Heart left ventricle (tissue), 16 donors: ENCODE measurements at regions not wholly inside any gene's neighbourhood (a gene's known extent, or its start where the extent isn't known, plus 50 kb on each side); places are given as distances from the start of the nearest gene placed in this dataset.

Experiments used
- ATAC-seq, 4 donors: fragments of 200-7000 bp; cut with Tn5 transposase; one replicate each; pipeline ENCODE4 v1.9.1; 2020 to 2022; ENCODE audit warnings: moderate library complexity in 4 of 4, mild to moderate bottlenecking in 3 of 4, moderate number of reproducible peaks in 1 of 4
- DNase-seq, 5 donors: peaks; one replicate each; pipeline ENCODE4 v3.0.0-alpha.2; 2020
- H3K27ac ChIP-seq, 12 donors: fragments of 200-600 bp; sonication (generic) in 4 of 12; one replicate each; pipeline versions ENCODE4 v1.5.0 to v1.8.0; 2016 to 2022; ENCODE audit warnings: mild to moderate bottlenecking in 2 of 12
- H3K27me3 ChIP-seq, 9 donors: fragments of 200-600 bp; sonication (generic) in 2 of 9; one replicate each; pipeline versions ENCODE4 v1.5.1 to v1.8.0; 2016 to 2022; ENCODE audit warnings: mild to moderate bottlenecking in 3 of 9
- H3K36me3 ChIP-seq, 9 donors: fragments of 200-600 bp; sonication (generic) in 2 of 9; one replicate each; pipeline versions ENCODE4 v1.5.0 to v1.8.0; 2018 to 2022; ENCODE audit warnings: mild to moderate bottlenecking in 2 of 9
- H3K4me1 ChIP-seq, 12 donors: fragments of 200-600 bp; sonication (generic) in 4 of 12; one replicate each; pipeline versions ENCODE4 v1.5.0 to v1.8.0; 2016 to 2022; ENCODE audit warnings: mild to moderate bottlenecking in 3 of 12
- H3K4me3 ChIP-seq, 12 donors: fragments of 200-600 bp; sonication (generic) in 4 of 12; one replicate each; pipeline versions ENCODE4 v1.5.0 to v1.8.0; 2017 to 2022; ENCODE audit warnings: mild to moderate bottlenecking in 9 of 12, moderate library complexity in 4 of 12
- H3K9me3 ChIP-seq, 12 donors: fragments of 200-600 bp; sonication (generic) in 4 of 12; one replicate each; pipeline versions ENCODE4 v1.5.0 to v1.8.0; 2016 to 2022; ENCODE audit warnings: mild to moderate bottlenecking in 1 of 12
- POLR2A ChIP-seq, 2 donors: fragments of 450-650 bp; IDR thresholded peaks; one replicate each; pipeline ENCODE4 v1.6.1; 2017; ENCODE audit warnings: antibody characterized with exemption in 2 of 2, mild to moderate bottlenecking in 2 of 2, moderate library complexity in 2 of 2
- WGBS, 4 donors: extraction: QIAGEN DNeasy Blood & Tissue Kit in 2 of 4; methylation state at CpG; one replicate each; pipeline versions ENCODE4 v1.1.5 to v1.1.7; 2013 to 2018; 5-methylcytosine and 5-hydroxymethylcytosine counted together
- intact Hi-C, 10 donors: fragments of 100-400 bp; cut with DNase I; formaldehyde crosslinking; loops; one replicate each; pipeline versions ENCODE4 v1.11.1 to v1.14.2; 2022
- TF ChIP-seq, protein P1 (sequence below), 12 donors: fragments of 200-600 bp; sonication (generic) in 4 of 12; IDR thresholded peaks; one replicate each; pipeline versions ENCODE4 v1.5.0 to v1.8.0; 2018 to 2022; ENCODE audit warnings: antibody characterized with exemption in 12 of 12, mild to moderate bottlenecking in 5 of 12
- donor health status: ischemic (EF 13 %, LVEDD 7.1; RV severe dilation, severe dysfunction).
- donor health status: healthy with polysubstance abuse.
- donor health status: DM: no; HTN: yes; CAD: no.
- donor health status: DM: no; HTN: no; CAD: no.
- donor health status: ischemic (EF 25% LVEDD 6.9; RV normal size, moderate dysfunction).
- donor health status: ischemic (EF 25% LVEDD 5.7; RV mildly dilated, moderate dysfunction).
- donor health status: healthy.
- donor health status: DM: yes; HTN: yes; CAD: no.
- donor health status: ischemic (EF 35%, LVEDD 5.7; RV mildly dilated, moderate dysfunction).
- donor health status: nonischemic (EF 11% LVEDD 7.7; RV severe dilation, severe dysfunction).
- donor health status: DM: yes; HTN: yes; CAD: no.
- donor health status: PGD.
- donor health status: ischemic (EF 29% LVEDD 5.4; RV normal size, mild dysfunction).
- donor health status: nonischemic (EF 23%, LVEDD 6.1; RV moderate dilation, normal function).

DNA sequence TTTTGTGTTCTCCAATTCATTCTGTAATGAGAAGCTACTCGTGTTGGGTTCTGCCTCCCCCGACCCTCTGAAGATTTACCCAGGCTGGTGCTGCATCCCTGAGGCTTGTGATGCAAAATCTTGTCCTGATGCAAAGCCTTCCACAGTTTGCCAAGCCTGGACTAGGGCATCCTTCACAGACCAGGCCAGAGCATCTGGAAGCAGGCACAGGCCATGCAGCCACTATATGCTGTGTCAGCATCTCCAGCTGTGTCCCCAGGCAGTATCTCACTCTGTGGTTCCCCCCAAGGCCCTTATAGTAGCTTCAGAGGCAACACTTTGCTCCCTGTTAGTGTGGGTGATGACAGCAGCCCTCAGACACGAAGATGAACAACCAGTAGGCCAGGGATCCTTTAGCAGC is 77.3 kb upstream of the RCN1 start:
- TF ChIP-seq POLR2A (IDR thresholded peaks at IDR 0.05), result no peak
- TF ChIP-seq, protein P1, sequence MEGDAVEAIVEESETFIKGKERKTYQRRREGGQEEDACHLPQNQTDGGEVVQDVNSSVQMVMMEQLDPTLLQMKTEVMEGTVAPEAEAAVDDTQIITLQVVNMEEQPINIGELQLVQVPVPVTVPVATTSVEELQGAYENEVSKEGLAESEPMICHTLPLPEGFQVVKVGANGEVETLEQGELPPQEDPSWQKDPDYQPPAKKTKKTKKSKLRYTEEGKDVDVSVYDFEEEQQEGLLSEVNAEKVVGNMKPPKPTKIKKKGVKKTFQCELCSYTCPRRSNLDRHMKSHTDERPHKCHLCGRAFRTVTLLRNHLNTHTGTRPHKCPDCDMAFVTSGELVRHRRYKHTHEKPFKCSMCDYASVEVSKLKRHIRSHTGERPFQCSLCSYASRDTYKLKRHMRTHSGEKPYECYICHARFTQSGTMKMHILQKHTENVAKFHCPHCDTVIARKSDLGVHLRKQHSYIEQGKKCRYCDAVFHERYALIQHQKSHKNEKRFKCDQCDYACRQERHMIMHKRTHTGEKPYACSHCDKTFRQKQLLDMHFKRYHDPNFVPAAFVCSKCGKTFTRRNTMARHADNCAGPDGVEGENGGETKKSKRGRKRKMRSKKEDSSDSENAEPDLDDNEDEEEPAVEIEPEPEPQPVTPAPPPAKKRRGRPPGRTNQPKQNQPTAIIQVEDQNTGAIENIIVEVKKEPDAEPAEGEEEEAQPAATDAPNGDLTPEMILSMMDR (IDR thresholded peaks at IDR 0.05), result no peak
- no peak overlapping the region for H3K27ac ChIP-seq
- DNase-seq (no peak), ATAC-seq (no peak)
- intact Hi-C loops, result no loop called here
- H3K4me3 ChIP-seq, result no peak overlapping the region
- WGBS, 4 donors, result 25 to 36% (median 33%) methylated on average over 3 of the region's 3 CpGs
- H3K9me3 ChIP-seq, result no peaks in the 10 kb centered on the region
- no peaks in the 10 kb centered on the region for H3K4me1 ChIP-seq
- peaks cover 0 to 54% (median 12%) of the 10 kb centered on the region in 9 donors for H3K27me3 ChIP-seq
- H3K36me3 ChIP-seq, result no peaks in the 10 kb centered on the region

DNA sequence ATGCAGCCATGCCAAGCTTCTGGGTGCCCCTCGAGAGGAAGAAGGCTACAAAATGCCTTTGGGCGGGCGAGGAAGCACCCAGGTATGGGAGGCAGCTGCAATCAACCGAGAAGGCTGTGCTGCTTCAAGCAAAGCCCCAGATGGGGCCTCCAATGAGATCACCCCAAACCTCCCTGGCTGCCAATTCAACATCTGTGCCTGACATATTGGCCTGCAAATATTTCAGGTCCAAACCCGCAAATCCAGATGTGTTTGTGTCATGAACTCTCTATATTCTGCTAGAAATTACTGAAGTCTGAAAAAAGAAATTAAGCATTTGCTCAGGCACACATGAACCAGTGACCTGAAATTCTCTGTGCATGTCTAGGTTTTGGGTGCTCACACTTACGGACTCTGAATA is 78.8 kb upstream of the RCN1 start:
- no peak overlapping the region for H3K4me3 ChIP-seq
- H3K4me1 ChIP-seq, result no peaks in the 10 kb centered on the region
- H3K36me3 ChIP-seq, result no peaks in the 10 kb centered on the region
- H3K27me3 ChIP-seq, result peaks cover 0 to 59% (median 13%) of the 10 kb centered on the region in 9 donors
- H3K27ac ChIP-seq, result no peak overlapping the region
- intact Hi-C loops, result no loop called here
- ATAC-seq (no peak), DNase-seq (no peak)
- TF ChIP-seq POLR2A (IDR thresholded peaks at IDR 0.05), result no peak
- TF ChIP-seq, protein P1 (IDR thresholded peaks at IDR 0.05), result no peak
- 59 to 74% (median 71%) methylated on average over 6 of the region's 6 CpGs for WGBS, 4 donors
- H3K9me3 ChIP-seq, result no peaks in the 10 kb centered on the region

DNA sequence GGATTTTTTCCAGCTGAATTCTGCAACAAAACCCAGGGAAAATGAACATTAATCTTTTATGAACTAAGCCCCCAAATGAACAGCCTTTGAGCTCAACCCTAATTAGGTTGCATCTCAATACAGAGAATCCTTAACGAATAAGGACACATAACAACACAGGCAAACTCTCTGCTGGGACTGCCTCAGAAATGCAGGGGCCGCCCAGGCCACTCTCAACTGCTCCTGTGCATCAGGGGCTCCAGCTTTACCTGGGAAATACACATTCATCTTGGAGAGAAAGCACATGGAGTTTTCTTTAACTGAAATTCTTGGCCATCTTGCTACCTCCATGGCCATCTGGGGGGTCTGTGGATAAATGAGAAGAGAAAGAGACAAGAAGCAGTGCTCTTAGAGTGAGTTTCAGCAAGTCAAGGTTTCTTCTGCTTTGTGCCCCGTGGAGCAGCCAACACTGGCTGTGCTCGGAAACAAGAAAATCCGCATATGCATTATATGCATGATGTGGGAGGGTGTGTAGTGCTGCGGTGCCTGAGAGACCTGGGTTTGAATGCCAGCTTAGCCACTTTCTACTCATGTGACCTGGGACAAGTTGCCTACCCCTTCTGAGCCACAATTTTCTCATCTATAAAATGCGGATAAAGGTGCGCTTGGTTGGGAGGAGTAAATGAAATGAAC is 81.9 kb upstream of the RCN1 start:
- intact Hi-C loops, result loop anchor here in 3 of 10 donors (5.0 to 10.0 kb wide), 3 partner anchors 367 to 774 kb away; no protein-coding TSS in a partner anchor
- H3K4me3 ChIP-seq, result no peak overlapping the region
- 60 to 63% (median 61%) methylated on average over 8 of the region's 8 CpGs for WGBS, 4 donors
- no peaks in the 10 kb centered on the region for H3K4me1 ChIP-seq
- peaks cover 0 to 68% (median 19%) of the 10 kb centered on the region in 9 donors for H3K27me3 ChIP-seq
- H3K9me3 ChIP-seq, result no peaks in the 10 kb centered on the region
- H3K36me3 ChIP-seq, result no peaks in the 10 kb centered on the region
- no peak for ATAC-seq
- no peak for TF ChIP-seq POLR2A (IDR thresholded peaks at IDR 0.05)
- TF ChIP-seq, protein P1 (IDR thresholded peaks at IDR 0.05), result no peak
- DNase-seq, result no peak
- no peak overlapping the region for H3K27ac ChIP-seq

DNA sequence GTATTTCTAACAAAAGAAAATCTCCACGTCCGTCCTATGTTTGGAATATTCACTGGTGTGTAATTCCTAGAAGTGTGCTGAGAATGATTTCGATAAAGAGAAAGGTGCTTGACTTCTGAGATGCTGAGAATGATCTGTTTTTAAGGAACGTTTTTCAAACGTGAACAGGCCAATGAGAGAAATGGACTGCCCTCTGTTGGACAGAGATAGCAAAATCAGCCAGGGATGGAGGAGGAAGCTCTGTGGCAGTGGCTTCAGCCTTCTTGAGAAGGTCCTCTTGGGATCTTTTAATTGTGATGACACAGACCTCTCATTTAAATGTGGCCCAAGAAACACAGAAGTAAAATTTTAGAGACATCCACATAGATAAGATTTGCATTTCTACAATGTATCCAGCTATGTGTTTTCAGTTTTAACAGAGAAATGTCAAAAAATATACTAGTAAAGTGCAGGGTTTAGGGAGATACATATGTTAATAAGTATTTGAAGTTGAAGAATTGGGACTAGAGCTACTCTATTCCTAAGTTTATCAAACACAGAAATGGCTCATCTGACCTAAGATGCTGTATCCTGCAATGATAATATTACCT is 84.0 kb upstream of the RCN1 start:
- intact Hi-C loops, result loop anchor here in 3 of 10 donors (5.0 to 10.0 kb wide), 3 partner anchors 365 to 772 kb away; no protein-coding TSS in a partner anchor
- Histone ChIP-seq H3K4me3 (peak overlapping the region in 1 of 12 donors; percentile 26), H3K27ac (no peak overlapping the region), H3K9me3 (no peaks in the 10 kb centered on the region), H3K4me1 (no peaks in the 10 kb centered on the region), H3K27me3 (peaks cover 0 to 84% (median 23%) of the 10 kb centered on the region in 9 donors), H3K36me3 (no peaks in the 10 kb centered on the region)
- ATAC-seq (peak in 1 of 4 donors; percentile 63), DNase-seq (no peak)
- 8 to 13% (median 10%) methylated on average over 5 of the region's 5 CpGs for WGBS, 4 donors
- no peak for TF ChIP-seq POLR2A (IDR thresholded peaks at IDR 0.05)
- TF ChIP-seq, protein P1 (IDR thresholded peaks at IDR 0.05), result peak; percentile 37 to 72 (median 56)
